HG03175 (cell line): ENCODE measurements at regions not wholly inside any gene's neighbourhood (a gene's known extent, or its start where the extent isn't known, plus 50 kb on each side); places are given as distances from the start of the nearest gene placed in this dataset.
"Not testable (repeated sequence)": the region's sequence is repeated elsewhere in the genome, so short reads cannot be mapped to it uniquely, and the experiment has no call there.

Source experiments
- ATAC-seq: cut with Tn5 transposase; IDR thresholded peaks from one replicate; pipeline ENCODE4 v1.9.1; 2021; ENCODE audit warnings: mild to moderate bottlenecking, moderate library complexity; ENCODE audit not compliant: unreplicated experiment

DNA sequence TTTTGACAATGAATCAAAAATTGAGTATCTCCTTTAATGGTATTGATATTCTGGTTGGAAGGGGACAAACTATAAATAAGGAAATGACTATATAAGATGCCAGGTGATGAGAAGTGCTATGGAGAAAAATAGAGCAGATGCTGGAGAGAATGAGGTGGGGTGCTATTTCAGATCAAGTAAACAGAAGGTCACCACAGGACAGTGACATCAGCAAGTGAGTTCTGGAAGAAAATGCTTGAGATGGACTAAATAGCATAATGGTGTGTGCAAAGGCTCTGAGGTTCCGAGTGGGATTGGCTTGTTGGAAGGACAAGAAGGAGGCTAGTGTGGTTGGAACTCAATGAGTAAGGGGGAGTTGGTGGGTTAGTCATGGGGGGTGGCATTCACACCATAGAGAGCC is 157.5 kb upstream of the SGCD start:
- ATAC-seq = no peak

GRCh38 chr5:156170351-156170961 is 156.5 kb upstream of the SGCD start:
- ATAC-seq = no peak

DNA sequence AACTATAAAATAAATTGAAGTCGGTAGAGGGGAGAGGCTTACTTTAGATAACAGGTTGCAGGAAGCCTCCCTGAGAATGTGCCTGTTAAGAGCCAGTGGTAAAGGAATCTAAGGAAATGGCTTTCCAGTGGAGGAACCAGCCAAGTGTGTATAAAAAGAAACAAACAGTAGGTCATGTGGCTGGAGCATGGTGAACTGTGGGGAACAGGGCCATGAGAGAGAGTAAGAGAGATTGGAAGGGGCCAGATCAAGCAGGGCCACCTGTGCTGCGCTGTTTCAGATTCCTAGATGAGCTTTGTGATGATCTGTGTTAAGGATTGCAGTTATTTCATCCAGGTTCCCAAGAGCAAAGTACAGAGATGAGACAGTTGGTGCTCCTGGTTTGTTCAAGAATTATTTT is 152.7 kb upstream of the SGCD start:
- ATAC-seq = no peak

- no peak for ATAC-seq
Measured at GRCh38 chr5:156178117-156178516, 148.8 kb upstream of the SGCD start.

- ATAC-seq = no peak
Measured at GRCh38 chr5:156181656-156182055, 145.3 kb upstream of the SGCD start.

GRCh38 chr5:156182174-156182967 is 144.6 kb upstream of the SGCD start:
- no peak for ATAC-seq

DNA sequence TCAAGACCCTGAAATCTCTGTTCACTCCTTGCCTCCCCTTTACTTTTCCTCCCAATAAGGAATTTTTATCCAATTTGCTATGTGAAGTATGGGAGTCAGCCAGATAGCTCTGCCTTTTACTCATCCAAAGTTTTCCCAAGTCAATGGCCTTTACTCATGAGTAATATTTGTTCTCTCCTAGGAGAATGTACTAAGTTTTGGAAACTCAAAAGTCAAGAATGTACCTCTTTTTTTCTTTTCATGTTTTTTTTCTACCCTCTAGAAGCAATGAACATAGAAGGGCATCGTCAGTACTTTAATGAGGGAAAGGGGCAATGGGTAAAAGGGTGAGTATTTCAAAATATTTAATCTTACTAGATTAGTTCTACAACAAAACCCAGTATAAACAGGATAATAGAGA is 140.2 kb upstream of the SGCD start:
- no peak for ATAC-seq

DNA sequence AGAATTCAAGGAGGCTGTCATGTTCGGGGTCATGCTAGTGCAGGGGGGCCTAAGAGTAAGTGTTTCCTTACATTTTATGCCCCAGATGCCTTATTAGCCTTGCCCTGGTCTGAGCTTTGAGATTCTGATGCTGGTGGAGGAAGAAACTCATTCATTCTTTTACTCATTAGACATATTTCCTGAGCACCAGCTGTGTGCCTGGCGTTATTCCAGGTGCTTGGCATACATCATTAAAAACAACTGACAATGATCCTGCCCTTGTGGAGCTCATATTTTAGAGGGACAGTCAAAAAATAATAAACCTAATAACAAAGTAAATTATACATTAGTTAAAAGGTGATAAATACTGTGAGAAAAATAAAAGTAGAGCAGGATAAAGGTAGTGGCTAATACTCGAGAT is 138.9 kb upstream of the SGCD start:
- ATAC-seq = no peak

DNA sequence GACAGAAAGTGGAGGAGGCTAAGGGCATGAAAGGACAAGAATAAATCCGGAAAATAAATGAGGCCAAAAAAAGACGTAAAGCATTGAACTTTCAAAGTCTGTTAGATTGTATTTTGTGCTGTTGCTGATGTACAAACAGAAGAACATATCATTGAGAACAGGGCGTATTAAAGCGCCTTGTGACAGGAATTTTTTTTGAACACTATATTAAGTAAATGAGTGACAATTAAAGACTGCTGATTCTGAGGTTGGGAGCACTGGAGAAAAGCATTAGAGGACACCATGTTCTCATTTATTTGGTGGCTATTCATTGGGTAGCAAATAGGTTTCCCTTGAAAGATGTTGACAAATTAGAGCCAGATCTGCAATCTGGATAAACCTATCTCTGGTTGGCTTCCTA is 137.3 kb upstream of the SGCD start:
- no peak for ATAC-seq

DNA sequence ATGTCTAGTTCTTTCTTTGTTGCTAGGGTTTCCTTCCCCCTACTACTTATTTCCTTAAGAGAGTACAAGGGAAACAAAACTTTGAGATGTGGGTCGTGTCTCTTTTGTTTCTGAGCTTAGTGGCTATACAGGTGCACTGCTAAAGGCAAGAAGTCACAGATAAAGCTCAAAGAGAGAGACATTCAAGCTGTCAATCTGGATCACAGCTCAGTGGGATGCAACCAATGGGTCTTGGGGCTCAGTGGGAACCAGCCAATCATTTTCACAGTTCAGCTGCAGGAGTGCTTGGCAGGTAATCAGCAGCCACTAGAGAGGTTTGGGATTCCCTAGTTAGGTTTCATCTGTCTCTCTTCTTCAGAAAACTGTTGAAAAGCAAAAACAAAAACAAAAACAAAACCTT is 135.4 kb upstream of the SGCD start:
- no peak for ATAC-seq

DNA sequence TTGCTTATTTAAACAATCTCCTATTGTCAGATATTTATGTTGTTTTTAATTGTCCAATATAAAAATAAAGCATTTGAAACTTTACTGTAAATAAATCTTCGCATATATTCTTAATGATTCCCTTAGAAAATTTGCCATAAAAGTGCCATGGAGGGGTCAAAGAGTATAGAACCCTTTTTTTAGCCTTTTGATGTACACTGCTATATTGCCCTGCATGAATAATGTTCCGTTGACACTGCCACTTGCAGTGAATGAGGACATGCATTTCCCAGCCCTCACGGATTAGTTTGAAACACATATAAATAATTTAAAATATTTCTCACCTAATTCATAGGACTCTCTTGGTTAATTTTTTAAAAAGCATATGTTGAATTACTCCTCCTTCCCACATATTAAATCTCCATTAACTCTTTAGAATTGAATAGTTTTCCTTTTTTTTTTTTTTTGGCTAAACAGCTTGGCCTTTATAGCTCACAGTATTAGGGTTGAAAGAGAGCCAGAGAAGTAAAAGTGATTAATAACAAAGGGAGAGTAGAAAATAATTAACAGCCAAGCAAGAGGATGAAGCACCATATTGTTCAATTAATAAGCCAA is 129.8 kb upstream of the SGCD start:
- no peak for ATAC-seq

GRCh38 chr5:156199045-156199444 is 127.9 kb upstream of the SGCD start:
- no peak for ATAC-seq

GRCh38 chr5:156200938-156201787 is 125.8 kb upstream of the SGCD start:
- no peak for ATAC-seq

- ATAC-seq = no peak
Measured at GRCh38 chr5:156201788-156202403, 125.1 kb upstream of the SGCD start.

DNA sequence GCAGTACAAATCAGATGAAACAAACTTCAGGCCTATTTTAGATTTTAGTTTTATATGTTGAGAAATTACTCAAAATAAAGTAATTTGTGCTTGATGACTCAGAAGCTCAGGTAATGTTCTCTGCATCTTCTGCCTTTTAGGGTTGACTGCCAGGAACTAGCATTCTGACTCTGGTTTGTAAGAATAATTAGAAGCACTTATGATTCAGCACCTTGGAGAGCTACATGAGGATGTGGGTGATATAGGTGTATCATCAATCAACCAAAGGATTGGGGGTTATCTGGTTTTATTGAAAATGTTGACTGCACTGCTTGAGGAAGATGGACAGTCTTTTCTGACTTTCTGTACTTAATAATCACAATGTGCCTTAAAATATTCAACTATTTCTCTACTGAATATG is 118.7 kb upstream of the SGCD start:
- no peak for ATAC-seq

DNA sequence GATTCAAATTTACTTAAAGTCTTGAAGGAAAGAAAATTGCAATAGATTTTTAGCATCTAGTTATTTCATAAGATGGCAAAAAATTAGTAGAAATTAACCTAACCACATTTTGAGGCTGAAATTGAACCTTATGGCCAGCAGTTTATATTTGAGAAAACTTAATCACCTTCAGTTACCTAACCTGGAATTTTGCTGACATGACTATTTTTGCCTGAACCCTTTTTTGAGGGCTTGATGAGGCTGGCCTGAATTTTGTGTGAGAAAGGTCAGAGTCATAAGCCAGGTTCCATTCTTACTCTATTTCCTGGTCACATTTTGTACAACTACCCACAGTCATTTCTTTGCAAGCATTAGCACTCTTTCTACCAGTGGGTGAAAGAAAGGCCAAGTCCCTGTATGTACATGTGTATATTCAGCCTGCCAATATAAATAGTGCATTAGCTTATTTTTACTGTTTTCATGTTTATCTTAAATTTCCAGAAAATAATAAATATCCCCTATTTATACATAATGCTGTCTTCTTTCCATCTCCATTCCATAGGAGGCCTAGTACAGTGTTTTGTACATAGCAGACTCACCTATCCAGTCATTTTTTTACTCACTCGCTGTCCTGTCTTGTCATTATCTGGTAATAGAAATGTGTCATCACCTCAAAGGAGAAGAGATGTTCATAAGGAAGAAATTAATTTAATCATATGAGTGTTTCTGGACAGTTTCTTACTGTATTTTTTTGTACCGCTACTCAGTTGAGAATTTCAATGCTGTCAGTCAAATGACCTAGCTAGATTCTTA is 108.4 kb upstream of the SGCD start:
- no peak for ATAC-seq

DNA sequence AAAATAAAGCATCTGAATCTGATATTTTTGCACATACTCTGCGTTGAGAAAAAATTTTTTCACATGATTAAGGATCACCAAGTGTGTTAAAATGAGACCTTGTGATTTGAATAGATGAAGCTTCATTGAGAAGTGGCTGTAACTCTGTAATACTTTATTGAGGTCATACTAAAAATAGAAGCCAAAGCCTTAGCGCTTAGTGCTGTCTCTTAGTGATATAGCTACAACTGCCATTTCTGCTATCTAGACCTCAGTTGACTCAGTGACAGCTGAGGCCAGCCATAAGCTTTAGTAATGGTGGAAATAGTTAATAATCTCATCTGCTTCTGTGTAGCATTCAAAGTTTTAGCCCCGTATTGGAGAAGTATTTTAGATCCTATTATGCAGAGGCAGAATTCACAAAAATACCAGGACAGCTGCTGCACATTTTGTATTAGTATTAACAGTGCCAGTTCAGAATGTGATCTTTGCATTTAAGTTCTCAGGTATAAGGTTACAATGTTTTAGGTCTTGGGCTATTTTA is 107.4 kb upstream of the SGCD start:
- ATAC-seq = no peak

DNA sequence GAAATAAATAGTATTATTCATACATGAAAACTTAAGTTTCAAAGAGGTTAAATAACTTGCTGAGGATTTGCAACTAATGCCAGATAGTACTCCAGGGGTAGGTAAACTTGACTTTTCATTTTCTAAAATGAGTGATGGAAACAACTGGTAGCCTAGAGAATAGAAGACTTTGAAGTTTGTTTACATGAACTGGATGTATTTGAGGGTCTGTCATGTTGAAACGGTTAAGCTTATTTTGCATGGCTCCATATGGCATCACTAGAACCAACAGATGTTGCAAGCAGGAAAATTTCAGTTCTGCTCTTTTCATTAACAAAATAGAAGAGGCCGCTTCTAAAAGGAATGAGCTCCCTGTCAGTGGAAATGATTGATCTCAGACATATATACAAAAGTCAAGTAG is 105.1 kb upstream of the SGCD start:
- ATAC-seq = no peak

DNA sequence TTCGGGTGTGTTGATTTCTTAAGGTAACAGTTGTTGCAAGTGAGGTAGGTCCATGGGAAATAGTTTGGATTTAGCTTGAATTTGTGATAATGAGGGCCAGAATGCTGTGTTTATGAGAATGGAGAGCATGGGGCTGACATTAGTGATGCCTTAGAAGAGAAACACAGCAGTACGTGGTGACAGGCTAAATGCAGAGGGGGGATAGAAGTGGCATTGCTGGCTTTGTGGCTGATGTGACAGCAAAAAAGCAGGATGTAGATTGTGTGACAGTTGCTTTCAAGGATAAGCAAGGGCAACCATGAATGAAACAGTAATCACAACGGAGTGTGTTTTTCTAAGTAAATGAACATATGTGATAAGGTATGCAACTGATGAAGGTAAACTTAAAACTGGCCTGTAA is 103.4 kb upstream of the SGCD start:
- ATAC-seq = no peak

DNA sequence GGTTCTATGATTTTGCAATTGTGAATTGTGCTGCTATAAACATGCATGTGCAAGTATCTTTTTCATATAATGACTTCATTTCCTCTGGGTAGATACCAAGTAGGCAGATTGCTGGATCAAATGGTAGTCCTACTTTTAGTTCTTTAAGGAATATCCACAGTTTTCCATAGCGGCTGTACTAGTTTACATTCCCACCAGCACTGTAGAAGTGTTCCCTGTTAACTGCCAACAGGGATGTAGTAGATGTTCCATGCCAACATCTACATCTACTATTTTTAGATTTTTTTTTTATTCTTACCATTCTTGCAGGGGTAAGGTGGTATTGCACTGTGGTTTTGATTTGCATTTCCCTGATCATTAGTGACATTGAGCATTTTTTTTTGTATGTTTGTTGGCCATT is 100.5 kb upstream of the SGCD start:
- not testable (repeated sequence) for ATAC-seq
